NCI-H345 treated with DMSO at 0.1 percent for 48 hours (cell line): ENCODE measurements at regions not wholly inside any gene's neighbourhood (a gene's known extent, or its start where the extent isn't known, plus 50 kb on each side); places are given as distances from the start of the nearest gene placed in this dataset.

ENCODE experiments used
- DNase-seq: peaks from one replicate; lab custom pipeline; 2025; ENCODE audit not compliant: unreplicated experiment; lab: John Stamatoyannopoulos, UW

DNA sequence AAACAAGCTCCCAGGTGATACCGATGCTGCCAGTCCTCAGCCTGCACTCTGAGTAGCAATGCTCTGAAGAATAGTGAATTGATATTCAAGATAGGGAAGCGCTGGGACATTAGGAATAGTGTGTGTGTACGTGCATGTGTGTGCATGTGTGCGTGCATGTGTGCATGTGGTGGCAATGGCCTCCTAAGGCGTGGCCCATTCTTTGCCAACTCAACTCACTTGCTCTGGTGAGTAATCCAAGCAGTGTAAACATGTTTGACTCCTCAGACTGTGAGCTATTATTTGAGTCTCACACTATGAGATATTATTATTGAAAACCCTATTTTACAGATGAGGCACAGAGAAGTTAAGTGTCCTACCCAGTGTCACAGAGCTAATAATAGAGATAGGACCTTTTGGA lies 186.6 kb downstream of the RAB11FIP2 start:
- no peak for DNase-seq

DNA sequence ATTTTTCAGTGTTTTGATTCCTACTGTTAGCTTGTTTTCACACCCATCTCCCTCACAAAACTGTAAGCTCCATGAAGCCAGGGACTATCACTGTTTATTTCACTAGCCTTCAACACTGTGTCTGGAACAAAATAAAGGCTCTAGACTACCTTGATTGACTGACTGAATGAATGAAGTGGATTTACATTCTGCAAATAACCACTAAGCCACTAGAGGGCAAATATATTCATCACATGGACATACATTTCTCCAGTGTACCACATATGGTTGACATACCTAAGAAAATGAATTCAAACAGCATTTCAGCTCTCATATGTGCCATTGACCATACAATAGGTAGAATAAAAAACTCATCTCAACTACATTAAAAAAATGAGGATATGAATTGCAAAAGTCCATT lies 185.9 kb downstream of the RAB11FIP2 start:
- DNase-seq: no peak

DNA sequence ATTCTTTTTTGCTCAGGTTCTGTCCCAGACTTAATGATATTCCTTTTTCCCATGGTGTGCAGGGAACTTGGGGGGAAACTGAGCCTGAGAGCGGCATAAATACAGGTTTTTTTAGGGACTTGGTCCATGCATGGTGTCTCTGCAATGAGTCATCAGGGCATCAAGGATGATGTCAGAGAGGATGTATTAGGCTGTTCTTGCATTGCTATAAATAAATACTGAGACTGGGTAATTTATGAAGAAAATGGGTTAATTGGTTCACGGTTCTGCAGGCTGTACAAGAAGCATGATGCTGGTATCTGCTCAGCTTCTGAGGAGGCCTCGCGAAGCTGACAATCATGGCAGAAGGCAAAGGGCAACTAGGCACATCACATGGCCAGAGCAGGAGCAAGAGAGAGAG lies 185.4 kb downstream of the RAB11FIP2 start:
- DNase-seq: no peak

DNA sequence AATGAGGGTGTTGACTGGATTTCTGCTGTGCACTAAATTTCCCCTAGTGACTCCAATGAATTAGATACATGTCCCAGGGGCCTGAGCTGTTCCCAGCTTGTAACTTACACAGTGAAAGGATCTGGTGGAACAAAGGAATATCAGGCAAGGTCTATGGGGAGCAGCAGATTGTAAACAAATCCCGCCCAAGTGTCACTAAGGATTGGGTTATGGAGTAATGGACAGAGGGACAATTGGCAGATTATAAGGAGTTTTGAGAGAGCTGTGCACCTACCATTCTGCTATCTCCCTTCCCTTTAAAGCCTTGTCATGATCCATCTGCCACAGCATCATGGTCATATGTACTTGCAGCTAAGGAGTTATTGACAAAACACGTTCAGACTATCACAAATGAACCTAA lies 183.0 kb downstream of the RAB11FIP2 start:
- no peak for DNase-seq

DNA sequence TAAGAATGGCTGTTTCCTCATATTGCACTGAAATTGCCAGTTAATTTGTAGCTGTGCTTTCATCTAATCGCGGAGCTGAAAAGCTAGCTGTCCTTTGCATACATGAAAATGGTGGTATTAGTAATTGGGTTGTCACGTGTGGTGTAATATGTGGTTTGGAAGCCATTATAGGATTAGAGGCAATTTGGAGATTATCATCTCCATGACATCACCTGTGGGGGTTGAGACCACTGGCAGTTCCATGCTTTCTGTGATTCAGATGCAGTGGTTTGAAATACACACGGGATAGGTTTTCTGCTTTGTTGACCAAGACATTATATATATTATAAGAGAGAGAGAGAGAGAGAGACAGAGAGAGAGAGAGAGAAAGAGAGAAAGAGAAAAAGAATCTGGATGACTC lies 180.8 kb downstream of the RAB11FIP2 start:
- DNase-seq: no peak

DNA sequence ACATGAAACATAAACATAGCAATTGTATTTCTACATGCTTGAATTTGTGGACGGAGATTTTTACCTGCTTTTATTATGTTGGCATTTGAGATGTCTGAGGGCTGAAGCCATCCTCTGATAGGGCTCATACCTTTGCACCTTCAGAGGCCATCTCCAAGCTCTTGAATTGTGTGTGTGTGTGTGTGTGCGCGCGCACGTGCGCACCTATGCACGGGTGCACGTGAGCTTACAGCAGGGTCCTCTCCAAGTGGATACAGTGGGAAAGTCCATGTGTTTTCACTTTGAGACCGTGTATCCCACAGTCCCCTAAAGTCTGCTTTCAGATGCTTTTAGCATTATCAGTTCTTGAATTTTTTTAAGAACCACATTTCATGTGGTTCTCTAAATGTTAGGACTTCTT lies 178.6 kb downstream of the RAB11FIP2 start:
- no peak for DNase-seq

DNA sequence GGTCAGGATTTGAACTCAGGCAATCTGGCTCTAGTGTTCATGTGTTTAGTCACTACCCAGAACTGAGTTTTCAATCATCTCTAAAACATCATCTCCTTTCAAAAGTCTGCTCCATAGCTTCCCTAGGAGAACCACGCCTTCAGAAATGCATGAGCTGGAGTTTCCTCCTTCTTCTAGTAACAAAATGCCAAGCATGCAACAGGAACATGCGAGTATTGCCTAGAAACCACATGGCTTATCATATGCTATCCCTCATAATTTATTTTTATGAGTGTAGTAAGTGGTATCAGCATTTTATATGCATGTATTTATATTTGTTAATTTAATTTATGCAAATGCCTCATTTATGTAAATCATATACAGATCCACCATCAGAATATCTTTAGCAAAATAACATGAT lies 170.9 kb downstream of the RAB11FIP2 start:
- DNase-seq: no peak

DNA sequence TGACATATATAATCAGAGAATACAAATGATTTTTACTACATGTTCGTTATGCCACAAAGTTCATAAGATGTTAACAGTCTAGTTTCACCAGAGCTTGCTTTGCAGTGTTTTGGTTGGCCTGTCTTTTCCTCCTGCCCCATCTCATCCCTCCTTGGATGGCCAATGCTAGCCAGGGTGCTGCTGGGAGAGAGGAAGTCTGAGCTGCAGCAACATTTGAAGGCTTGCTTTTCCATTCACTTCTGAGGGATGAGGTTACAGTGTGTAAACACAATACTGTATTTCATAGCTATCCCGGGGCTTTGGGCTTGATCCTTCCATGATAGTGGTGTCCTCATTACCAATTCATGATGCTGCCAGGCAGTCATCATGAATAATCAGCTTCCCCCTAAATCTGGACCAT lies 170.5 kb downstream of the RAB11FIP2 start:
- DNase-seq: no peak

DNA sequence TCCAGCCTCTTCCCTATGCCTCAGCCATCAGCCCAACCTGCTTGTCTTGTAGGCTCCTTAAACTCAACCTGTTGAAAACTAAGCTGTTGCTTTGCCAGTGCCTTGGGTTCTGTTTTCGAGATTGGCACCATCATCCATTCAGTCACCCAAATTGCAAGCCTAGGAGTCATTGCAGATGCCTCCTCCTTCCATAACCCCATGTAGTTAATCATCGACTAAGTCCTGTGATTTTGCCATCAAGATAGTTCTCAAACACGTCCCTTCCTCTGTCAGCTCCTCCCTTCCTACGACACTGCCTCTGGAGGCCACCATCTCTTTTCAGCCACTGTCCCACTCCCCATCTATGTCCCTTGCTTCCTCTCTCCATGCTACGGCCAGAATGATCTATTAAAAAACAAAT lies 168.1 kb downstream of the RAB11FIP2 start:
- no peak for DNase-seq

DNA sequence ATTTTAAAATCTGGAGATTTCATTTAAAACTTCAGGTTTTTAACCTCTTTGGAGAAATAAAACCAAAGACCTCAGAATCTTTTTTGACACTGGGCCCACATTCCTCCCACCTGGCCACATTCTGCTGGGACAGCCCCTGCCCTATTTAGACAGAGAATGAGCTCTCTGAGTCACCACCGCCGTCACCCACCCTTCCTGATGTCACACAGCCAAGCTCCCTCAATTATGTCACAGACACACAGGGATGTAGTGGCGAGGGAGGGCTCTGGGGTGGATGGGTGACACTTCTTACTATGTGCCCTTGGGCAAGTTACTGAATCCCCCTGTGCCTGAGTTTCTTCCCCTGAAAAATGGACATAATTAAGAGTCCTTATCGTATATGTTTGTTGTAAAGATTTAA lies 162.6 kb downstream of the RAB11FIP2 start:
- no peak for DNase-seq

DNA sequence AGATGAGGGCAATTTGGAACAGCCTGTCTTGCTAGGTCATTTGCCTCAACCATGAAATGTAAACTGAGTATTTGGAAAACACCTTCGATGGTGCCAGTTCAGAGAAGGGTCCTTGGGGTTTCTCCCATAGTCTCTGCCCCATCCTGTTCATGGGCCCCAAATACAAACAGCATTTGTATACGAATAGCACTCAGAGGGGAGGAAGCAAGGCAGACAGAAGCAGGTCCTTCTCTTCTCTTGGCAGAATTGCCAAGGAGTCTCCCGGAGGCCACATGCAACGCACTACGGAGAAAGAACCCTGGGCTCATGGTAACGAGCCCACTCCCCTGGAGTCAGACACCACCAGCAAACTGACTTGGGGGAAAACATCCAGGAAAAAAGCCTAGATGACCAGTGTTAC lies 162.1 kb downstream of the RAB11FIP2 start:
- DNase-seq: no peak

DNA sequence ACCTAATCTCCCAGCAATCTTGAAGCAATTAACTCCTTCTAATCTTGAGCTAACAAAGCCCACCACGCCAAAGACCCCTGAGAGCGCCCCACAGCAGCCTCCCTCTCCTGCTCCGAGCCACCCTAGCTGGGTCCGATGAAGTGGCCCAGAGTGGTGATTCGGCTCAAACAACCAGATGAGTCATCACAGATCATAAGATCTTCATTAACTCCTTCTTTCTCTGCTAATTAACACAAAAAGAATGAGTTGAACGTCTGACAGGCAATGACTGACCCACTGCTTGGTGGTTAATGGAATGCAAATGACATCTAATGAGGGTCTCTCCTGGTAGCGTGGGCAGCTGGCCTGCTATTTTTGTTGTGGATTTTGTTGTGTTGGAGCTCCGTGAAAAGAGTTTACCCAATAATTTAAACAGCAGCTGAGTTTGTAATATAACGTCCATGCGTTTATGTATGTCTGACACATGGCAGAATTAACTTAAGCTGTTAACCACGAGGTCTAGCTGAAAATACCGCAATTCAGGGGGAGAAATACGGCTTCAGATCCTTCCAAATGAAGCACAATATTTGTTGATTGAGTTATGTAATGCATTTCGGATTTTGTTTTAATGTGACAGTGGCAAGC lies 161.4 kb downstream of the RAB11FIP2 start:
- no peak for DNase-seq

DNA sequence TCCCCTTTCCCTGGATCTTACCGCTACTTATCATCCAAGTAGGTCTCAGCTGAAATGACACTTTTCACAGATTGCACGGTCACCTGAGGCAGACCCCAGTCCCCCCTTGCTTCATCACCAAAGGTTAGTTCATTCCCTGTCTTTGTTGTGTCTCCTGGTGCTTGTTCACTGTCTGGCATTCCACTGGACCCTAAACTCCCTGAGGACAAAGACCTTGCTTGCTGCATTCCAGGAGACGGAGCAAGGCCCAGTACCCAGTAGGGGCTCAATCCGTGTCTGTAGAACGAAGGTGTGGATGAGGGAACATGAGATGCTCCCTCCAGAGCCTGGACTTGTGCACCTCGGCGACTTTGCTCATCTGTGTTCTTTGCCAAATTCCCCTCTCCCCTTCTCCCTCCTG lies 160.0 kb downstream of the RAB11FIP2 start:
- no peak for DNase-seq

DNA sequence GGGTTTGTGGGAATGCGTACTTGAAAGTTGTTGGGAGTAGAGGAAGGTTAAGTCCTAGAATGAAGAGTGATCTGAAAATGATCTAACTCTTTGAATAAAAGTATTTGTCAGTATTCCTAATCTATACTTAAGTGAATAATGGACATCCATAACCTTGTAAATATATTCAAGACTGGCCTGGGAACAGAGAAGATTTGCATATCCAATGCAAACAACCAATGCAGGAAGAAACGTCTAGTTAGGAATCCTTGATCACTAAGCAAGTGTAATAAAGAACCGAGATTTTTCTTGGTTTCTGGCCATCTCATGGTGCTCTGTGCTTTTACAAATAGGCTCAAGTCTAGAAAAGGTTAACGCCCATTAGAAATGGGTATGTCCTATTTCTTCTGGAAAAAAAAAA lies 157.1 kb downstream of the RAB11FIP2 start:
- no peak for DNase-seq

DNA sequence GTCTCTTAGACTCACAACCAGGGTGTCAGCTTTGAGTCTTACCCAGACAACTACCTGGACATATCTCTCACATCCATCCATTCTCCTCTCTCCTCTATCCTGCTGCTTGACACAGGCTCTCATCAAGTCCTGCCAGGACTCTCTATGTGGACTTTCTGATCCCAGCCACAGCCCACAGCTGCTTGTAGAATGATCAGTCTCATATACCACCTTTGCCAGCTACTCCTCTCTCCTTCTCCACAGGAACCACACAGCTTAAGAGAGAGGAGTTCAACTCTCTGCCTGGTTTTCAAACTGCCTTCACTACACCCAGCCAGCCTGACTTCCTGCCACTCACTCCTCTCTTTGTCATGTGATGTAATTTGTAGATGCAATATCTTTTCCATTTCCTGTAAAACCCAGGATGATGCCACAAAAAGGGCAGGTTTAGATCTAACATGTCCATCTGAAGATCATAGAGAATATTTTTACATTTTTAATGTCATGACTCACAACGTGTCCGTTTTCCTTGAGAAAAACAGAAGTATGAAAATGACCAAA lies 154.0 kb downstream of the RAB11FIP2 start:
- no peak for DNase-seq

DNA sequence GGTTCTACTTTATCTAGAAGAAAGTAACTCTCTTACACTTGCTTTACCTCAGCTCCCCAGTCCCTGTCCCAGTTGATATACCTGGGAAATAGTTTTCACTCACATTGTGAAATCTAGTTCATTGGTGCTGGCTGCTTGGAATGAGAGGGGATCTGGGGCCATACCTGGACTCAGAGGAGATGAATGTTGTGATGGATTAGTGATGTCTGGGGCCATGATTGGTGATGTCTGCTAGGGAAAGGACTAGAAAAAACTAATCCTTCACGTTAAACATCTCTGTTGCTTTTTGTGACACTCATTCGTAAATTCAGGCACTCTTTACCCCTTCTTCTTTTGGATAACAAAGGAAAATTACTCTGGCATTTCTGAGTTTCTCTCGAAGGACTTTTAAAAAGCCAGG lies 152.4 kb downstream of the RAB11FIP2 start:
- DNase-seq: no peak

DNA sequence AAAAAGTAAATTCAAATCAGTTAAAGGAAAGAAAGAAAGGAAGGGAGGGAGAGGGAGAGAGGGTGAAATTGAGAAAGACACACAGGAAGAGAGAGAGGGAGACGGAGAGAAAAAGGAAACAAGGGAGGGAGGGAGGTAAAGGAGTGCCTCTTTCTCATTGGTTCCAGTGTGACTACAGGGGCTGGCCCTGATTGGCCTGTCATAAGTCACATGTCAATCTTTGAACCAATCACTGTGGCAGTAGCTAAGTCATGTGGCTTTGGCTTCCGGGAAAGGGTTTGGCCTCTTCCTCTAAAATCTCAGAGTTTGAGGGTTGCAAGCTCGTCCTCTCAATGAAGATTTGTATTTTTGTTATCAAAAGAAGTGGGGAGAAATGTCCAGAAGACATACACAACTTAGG lies 150.2 kb downstream of the RAB11FIP2 start:
- DNase-seq: no peak

DNA sequence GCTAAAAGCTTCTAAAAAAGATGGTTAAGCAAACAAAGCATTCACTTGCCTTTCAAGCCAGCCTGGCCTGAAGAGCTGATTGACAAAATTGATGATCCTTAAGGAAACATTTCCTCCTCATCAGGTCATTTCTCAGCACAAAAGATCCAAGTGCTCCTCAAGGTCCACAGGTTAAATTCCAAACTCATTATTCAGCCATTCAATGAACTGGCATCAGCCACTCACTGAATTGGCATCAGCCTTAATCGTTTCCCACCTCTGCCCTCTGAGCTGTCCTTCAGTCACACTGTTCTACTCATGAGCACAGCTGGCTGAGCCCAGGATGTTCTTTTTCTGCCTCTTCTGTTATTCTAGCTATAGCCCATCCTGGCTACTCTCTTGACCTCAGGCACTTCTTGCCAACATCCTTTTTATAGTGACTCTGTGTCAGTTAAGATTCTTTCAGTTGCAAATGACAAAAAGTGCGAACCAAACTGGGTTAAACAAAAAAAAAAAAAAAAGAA lies 147.5 kb downstream of the RAB11FIP2 start:
- no peak for DNase-seq

DNA sequence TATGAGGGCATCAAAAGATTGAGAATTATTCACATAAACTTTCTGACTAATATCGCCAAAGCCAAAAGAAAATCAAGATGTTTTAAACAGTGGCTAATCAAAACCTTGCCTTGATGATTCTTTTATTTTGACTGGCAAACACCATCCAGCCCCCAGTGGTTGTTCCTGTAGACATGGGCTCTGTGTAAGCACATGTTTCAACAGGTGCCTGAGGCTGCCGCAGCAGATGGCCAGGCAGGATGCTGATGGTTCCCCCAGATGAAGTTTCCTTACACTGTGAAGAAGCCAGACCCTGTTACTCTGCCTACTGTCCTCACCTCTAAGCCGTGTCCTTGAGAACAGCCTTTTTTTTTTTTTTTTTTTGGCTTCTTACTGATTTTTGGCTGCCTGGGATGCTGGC lies 146.5 kb downstream of the RAB11FIP2 start:
- DNase-seq: no peak

DNA sequence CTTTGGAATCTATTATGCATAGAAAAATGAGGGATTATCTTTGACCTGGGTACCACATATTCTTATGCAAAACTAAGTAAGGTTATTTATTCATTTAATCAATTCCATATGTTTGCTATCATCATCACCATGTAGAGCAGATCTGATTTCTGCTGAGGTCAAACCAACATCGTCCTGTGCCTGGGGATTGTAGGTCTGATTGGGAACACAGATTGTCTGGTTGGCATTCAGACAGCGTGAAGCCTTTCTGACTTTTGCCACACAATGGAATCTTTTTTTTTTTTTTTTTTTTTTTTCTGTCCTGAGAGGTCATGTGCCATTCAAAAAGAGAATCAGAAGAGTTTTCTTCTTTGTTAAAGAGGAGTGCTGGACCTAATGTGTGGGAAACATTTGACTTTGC lies 142.9 kb downstream of the RAB11FIP2 start:
- no peak for DNase-seq

DNA sequence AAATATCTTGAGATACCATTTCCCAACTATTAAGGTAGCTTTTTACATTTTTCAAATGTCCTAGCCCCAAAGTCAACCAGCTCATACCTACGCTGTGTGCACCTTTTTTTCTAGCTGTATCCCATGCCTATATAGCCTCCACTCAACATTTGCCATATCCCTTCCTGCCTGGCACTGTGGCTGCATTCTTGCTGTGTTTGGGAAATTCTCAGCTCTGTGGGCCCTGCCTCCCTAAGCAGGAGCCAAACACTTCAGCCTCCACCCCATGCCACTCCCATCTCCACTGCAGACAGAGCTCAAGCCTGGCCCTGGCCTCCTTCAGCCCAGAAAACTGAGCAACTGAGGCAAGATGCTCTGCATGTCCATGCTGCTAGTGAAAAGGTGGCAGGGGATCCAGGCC lies 141.3 kb downstream of the RAB11FIP2 start:
- DNase-seq: no peak

DNA sequence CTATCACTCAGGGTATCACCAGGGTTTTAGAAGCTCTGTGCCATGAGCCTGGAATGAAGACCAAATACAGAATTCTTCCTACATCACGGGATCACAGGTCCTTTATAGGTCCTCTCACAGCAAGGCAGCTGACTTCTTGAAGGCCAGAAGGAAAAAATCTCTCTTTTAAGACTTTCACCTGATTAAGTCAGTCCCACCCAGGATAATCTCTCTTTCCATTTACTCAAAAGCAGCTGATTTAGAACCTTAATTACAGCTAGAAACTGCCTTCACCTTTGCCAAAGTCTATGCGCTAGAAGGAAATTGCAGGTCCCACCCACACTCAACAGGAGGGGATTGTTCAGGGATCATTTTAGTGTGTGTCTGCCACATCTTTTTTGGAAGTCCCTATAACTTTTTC lies 135.1 kb downstream of the RAB11FIP2 start:
- DNase-seq: no peak

DNA sequence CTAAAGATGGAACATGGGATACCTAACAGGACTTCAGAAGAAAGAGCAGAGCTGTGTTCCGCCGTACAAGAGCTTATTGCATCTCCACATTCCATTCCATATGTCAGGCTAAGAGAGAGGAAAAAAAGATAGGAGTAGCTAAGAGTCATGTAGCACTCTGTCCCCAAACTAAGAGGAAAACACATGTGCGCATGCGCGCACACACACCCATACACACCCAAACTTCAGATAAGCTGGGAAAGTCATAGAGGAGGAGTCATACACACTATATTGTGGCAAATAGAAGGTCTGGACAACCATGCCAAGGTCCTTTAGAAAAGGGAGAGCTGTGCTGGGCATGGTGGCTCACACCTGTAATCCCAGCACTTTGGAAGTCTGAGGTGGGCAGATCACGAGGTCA lies 132.4 kb downstream of the RAB11FIP2 start:
- DNase-seq: no peak
